Glomerular endothelial cell (primary cell): ENCODE measurements at regions not wholly inside any gene's neighbourhood (a gene's known extent, or its start where the extent isn't known, plus 50 kb on each side); places are given as distances from the start of the nearest gene placed in this dataset.
"Not testable (repeated sequence)": the region's sequence is repeated elsewhere in the genome, so short reads cannot be mapped to it uniquely, and the experiment has no call there.

ENCODE experiments used
- DNase-seq: peaks from one replicate; pipeline ENCODE4 v3.0.0-alpha.2; 2011; ENCODE audit warnings: low read depth, low spot score; ENCODE audit errors: extremely low read depth

GRCh38 chr14:43140453-43140852, 1366.6 kb downstream of the FSCB start:
- no peak for DNase-seq

- no peak for DNase-seq
Observed at GRCh38 chr14:43135877-43136411, 1371.1 kb downstream of the FSCB start.

- no peak for DNase-seq
Observed at GRCh38 chr14:43132441-43132840, 1374.6 kb downstream of the FSCB start.

- not testable (repeated sequence) for DNase-seq
Observed at GRCh38 chr14:43128429-43128828, 1378.7 kb downstream of the FSCB start.

GRCh38 chr14:43127874-43128273, 1379.2 kb downstream of the FSCB start:
- DNase-seq: not testable (repeated sequence)

GRCh38 chr14:43123544-43123943, 1383.5 kb downstream of the FSCB start:
- no peak for DNase-seq

GRCh38 chr14:43119672-43120071, 1387.4 kb downstream of the FSCB start:
- DNase-seq: no peak

GRCh38 chr14:43116341-43116740, 1390.7 kb downstream of the FSCB start:
- DNase-seq: no peak

GRCh38 chr14:43105305-43105704, 1401.8 kb downstream of the FSCB start:
- no peak for DNase-seq

GRCh38 chr14:43090380-43090779, 1416.7 kb downstream of the FSCB start:
- DNase-seq: no peak

- DNase-seq: no peak
Observed at GRCh38 chr14:43087666-43088065, 1419.4 kb downstream of the FSCB start.

GRCh38 chr14:43085819-43086218, 1421.3 kb downstream of the FSCB start:
- no peak for DNase-seq

GRCh38 chr14:43067372-43067771, 1439.7 kb downstream of the FSCB start:
- not testable (repeated sequence) for DNase-seq

- DNase-seq: no peak
Observed at GRCh38 chr14:43056106-43056505, 1449.4 kb downstream of the LRFN5 start.

- no peak for DNase-seq
Observed at GRCh38 chr14:43052897-43053296, 1446.2 kb downstream of the LRFN5 start.

- DNase-seq: no peak
Observed at GRCh38 chr14:43043850-43044249, 1437.2 kb downstream of the LRFN5 start.

GRCh38 chr14:43042408-43042807, 1435.7 kb downstream of the LRFN5 start:
- DNase-seq: no peak

GRCh38 chr14:43041976-43042375, 1435.3 kb downstream of the LRFN5 start:
- DNase-seq: no peak

GRCh38 chr14:43041207-43041606, 1434.5 kb downstream of the LRFN5 start:
- DNase-seq: no peak

GRCh38 chr14:43039881-43040280, 1433.2 kb downstream of the LRFN5 start:
- DNase-seq: no peak

GRCh38 chr14:43031598-43031997, 1424.9 kb downstream of the LRFN5 start:
- DNase-seq: no peak

- DNase-seq: no peak
Observed at GRCh38 chr14:43022094-43022800, 1415.6 kb downstream of the LRFN5 start.

- no peak for DNase-seq
Observed at GRCh38 chr14:43019826-43020225, 1413.2 kb downstream of the LRFN5 start.
